ENCODE measurements at regions not wholly inside any gene's neighbourhood (a gene's known extent, or its start where the extent isn't known, plus 50 kb on each side); places are given as distances from the start of the nearest gene placed in this dataset.

- 94% methylated on average over 7 of the region's 7 CpGs; no CpG with 5 or more reads in 1 of the 2 experiments for WGBS, 2 experiments (ENCODE audit: extremely low coverage in 1 of 2, insufficient coverage in 1 of 2, insufficient read length in 1 of 2, insufficient replicate concordance in 2 of 2, low coverage in 1 of 2, low lambda C conversion rate in 2 of 2, missing lambda C conversion rate in 1 of 2)
- no peak overlapping the region for H4K5ac ChIP-seq (ENCODE audit: insufficient read length, low read depth, low read length)
- H3K23ac ChIP-seq (ENCODE audit: insufficient read length) = no peak overlapping the region
- H3K4me3 ChIP-seq (ENCODE audit: extremely low read depth in 1 of 4, insufficient read depth in 2 of 4, low read depth in 3 of 4, low read length in 4 of 4) = no peak overlapping the region
- no peak for DNase-seq (ENCODE audit: low read depth in 1 of 2, low spot score in 2 of 2)
- H3K36me3 ChIP-seq (ENCODE audit: control insufficient read depth in 2 of 4, insufficient read depth in 4 of 4, low read length in 3 of 4) = no peaks in the 10 kb centered on the region
- H2BK12ac ChIP-seq (ENCODE audit: low read depth, low read length) = no peak overlapping the region
- FAIRE-seq = no peak
- H3K9me3 ChIP-seq (ENCODE audit: insufficient read depth in 2 of 2, low read depth in 1 of 2, low read length in 1 of 2) = peaks cover 0 to 2% of the 10 kb centered on the region in 2 experiments; a peak in 1 of 4 replicates
- no peaks in the 10 kb centered on the region for H3K4me1 ChIP-seq (replicated peaks in 1 of 4; ENCODE audit: control insufficient read depth in 3 of 4, insufficient read depth in 4 of 4, low read length in 3 of 4)
- no peak overlapping the region for H3K14ac ChIP-seq (ENCODE audit: insufficient read length)
- H4K8ac ChIP-seq (ENCODE audit: extremely low read depth, insufficient read depth, low read length) = no peak overlapping the region
- H3K23me2 ChIP-seq (ENCODE audit: low read depth, low read length) = no peaks in the 10 kb centered on the region
- H3K4ac ChIP-seq (replicated peaks; ENCODE audit: insufficient read length, low read depth, low read length) = no peak overlapping the region
- ChIA-PET CTCF (ENCODE audit: partially characterized antibody) (no interaction called here), POLR2A (ENCODE audit: partially characterized antibody) (no interaction called here)
- no peak overlapping the region for H2BK5ac ChIP-seq (ENCODE audit: low read depth, low read length)
- no peak overlapping the region for H3K4me2 ChIP-seq (ENCODE audit: insufficient read depth in 1 of 2, low read depth in 2 of 2, low read length in 2 of 2)
- no peak overlapping the region for H2AK5ac ChIP-seq (ENCODE audit: low read depth, low read length)
- H3K27ac ChIP-seq (ENCODE audit: low read depth, low read length) = no peak overlapping the region
- H2BK20ac ChIP-seq (ENCODE audit: low read length) = no peak overlapping the region
- no peak overlapping the region for H2BK15ac ChIP-seq (ENCODE audit: low read length)
- no peak overlapping the region for H3K9ac ChIP-seq (replicated peaks in 1 of 4; ENCODE audit: extremely low read depth in 1 of 4, low read depth in 3 of 4, low read length in 3 of 4)
- H2AFZ ChIP-seq (ENCODE audit: low read length) = no peak overlapping the region
- no peaks in the 10 kb centered on the region for H3K79me2 ChIP-seq (ENCODE audit: control insufficient read depth in 1 of 2, insufficient read depth in 2 of 2, low read length in 2 of 2)
- no peak overlapping the region for H4K91ac ChIP-seq (replicated peaks; ENCODE audit: insufficient read length, low read length)
- H3K18ac ChIP-seq (ENCODE audit: extremely low read depth, low read length) = no peak overlapping the region
- H3K79me1 ChIP-seq (ENCODE audit: low read depth, low read length) = no peaks in the 10 kb centered on the region
- no peak overlapping the region for H2BK120ac ChIP-seq (replicated peaks; ENCODE audit: low read depth, low read length)
- no peaks in the 10 kb centered on the region for H3K27me3 ChIP-seq (replicated peaks in 1 of 4; ENCODE audit: control insufficient read depth in 3 of 4, extremely low read depth in 1 of 4, insufficient read depth in 3 of 4, low read length in 3 of 4)
- no peak overlapping the region for H3K56ac ChIP-seq (replicated peaks; ENCODE audit: insufficient read length, low read depth, low read length)
- no peaks in the 10 kb centered on the region for H4K20me1 ChIP-seq (replicated peaks in 1 of 2; ENCODE audit: control insufficient read depth in 1 of 2, insufficient read depth in 2 of 2, low read length in 2 of 2)
- no peak for TF ChIP-seq SIRT6 (IDR thresholded peaks at IDR 0.05; ENCODE audit: low read length)
- TF ChIP-seq EGR1 (IDR thresholded peaks at IDR 0.05; ENCODE audit: borderline replicate concordance, low read depth, low read length) = no peak
- no peak for TF ChIP-seq NANOG (IDR thresholded peaks at IDR 0.05; ENCODE audit: insufficient read depth, low read depth, low read length, poor library complexity, severe bottlenecking)
- no peak for TF ChIP-seq ATF3 (IDR thresholded peaks at IDR 0.05; ENCODE audit: insufficient read depth, low read depth, low read length)
- TF ChIP-seq CREB1 (IDR thresholded peaks at IDR 0.05) = no peak
- TF ChIP-seq SP4 (IDR thresholded peaks at IDR 0.05; ENCODE audit: low read length) = no peak
- TF ChIP-seq GTF2F1 (IDR thresholded peaks at IDR 0.05; ENCODE audit: borderline replicate concordance, low read depth, low read length) = no peak
- TF ChIP-seq CHD1 (IDR thresholded peaks at IDR 0.05; ENCODE audit: low read depth, low read length) = no peak
- TF ChIP-seq SUZ12 (IDR thresholded peaks at IDR 0.05; ENCODE audit: low read length) = no peak
- TF ChIP-seq RNF2 (IDR thresholded peaks at IDR 0.05; ENCODE audit: borderline replicate concordance, low read depth, low read length, missing control alignments, poor library complexity, severe bottlenecking) = no peak
- no peak for TF ChIP-seq CBX5 (IDR thresholded peaks at IDR 0.05; ENCODE audit: low read depth, low read length)
- TF ChIP-seq E2F6 (IDR thresholded peaks at IDR 0.05) = no peak
Measured at GRCh38 chr2:195359043-195359735, 297.8 kb upstream of the SLC39A10 start.
